ENCODE measurements at regions not wholly inside any gene's neighbourhood (a gene's known extent, or its start where the extent isn't known, plus 50 kb on each side); places are given as distances from the start of the nearest gene placed in this dataset.
"Not testable (repeated sequence)": the region's sequence is repeated elsewhere in the genome, so short reads cannot be mapped to it uniquely, and the experiment has no call there.

GRCh38 chr14:83873669-83874068 lies 1656.3 kb upstream of the FLRT2 start:
- H3K27ac ChIP-seq = no peak overlapping the region
- no peak overlapping the region for H3K4me3 ChIP-seq
- no peak overlapping the region for H3K9ac ChIP-seq (ENCODE audit: insufficient read length)
- no peaks in the 10 kb centered on the region for H3K9me3 ChIP-seq (ENCODE audit: low read depth, low read length)
- no peaks in the 10 kb centered on the region for H3K36me3 ChIP-seq (ENCODE audit: insufficient read depth, low read length)
- TF ChIP-seq EZH2 (IDR thresholded peaks at IDR 0.05) = no peak
- TF ChIP-seq FOXP2 (optimal IDR thresholded peaks at IDR 0.05; ENCODE audit: control extremely low read depth, extremely low read length, insufficient read depth) = no peak
- TF ChIP-seq POLR2AphosphoS5 (IDR thresholded peaks at IDR 0.05; ENCODE audit: borderline replicate concordance, low read depth, low read length) = no peak
- DNase-seq (ENCODE audit: low read depth, low spot score) = no peak

GRCh38 chr14:83874662-83875061 lies 1655.3 kb upstream of the FLRT2 start:
- DNase-seq (ENCODE audit: low read depth, low spot score) = no peak

DNA sequence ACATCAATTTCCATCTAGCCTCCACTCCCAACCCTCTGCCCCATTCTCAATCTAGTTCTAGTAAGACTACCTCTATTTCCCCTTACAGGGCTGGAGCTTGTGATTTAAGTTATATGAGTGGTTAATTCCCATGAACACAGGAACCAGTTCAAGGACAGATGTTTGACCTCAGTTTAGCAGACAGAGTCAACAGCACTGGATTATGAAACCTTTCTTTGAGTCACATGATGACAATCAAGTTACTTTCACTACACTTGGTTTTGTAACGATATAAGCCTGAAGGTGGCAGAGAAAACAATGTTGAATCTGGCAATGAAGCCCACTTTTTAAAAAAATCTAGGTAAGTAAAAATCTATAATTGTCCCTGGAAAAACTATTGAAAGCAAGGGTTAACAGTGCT lies 1646.2 kb upstream of the FLRT2 start:
- H3K36me3 ChIP-seq (ENCODE audit: insufficient read depth, low read length) = no peaks in the 10 kb centered on the region
- H3K9ac ChIP-seq (ENCODE audit: insufficient read length) = no peak overlapping the region
- TF ChIP-seq EZH2 (IDR thresholded peaks at IDR 0.05) (no peak), FOXP2 (optimal IDR thresholded peaks at IDR 0.05; ENCODE audit: control extremely low read depth, extremely low read length, insufficient read depth) (no peak), POLR2AphosphoS5 (IDR thresholded peaks at IDR 0.05; ENCODE audit: borderline replicate concordance, low read depth, low read length) (no peak)
- DNase-seq (ENCODE audit: low read depth, low spot score) = no peak
- no peaks in the 10 kb centered on the region for H3K9me3 ChIP-seq (ENCODE audit: low read depth, low read length)
- H3K4me3 ChIP-seq = no peak overlapping the region
- no peak overlapping the region for H3K27ac ChIP-seq

More at GRCh38 chr14:83874662-83875061, 1655.3 kb upstream of the FLRT2 start:
- TF ChIP-seq EZH2 (IDR thresholded peaks at IDR 0.05) (no peak), FOXP2 (optimal IDR thresholded peaks at IDR 0.05; ENCODE audit: control extremely low read depth, extremely low read length, insufficient read depth) (no peak), POLR2AphosphoS5 (IDR thresholded peaks at IDR 0.05; ENCODE audit: borderline replicate concordance, low read depth, low read length) (no peak)
- H3K27ac ChIP-seq = no peak overlapping the region
- H3K9me3 ChIP-seq (ENCODE audit: low read depth, low read length) = no peaks in the 10 kb centered on the region
- no peaks in the 10 kb centered on the region for H3K36me3 ChIP-seq (ENCODE audit: insufficient read depth, low read length)
- H3K9ac ChIP-seq (ENCODE audit: insufficient read length) = no peak overlapping the region
- H3K4me3 ChIP-seq = no peak overlapping the region

GRCh38 chr14:83885837-83886293 lies 1644.1 kb upstream of the FLRT2 start:
- no peak overlapping the region for H3K9ac ChIP-seq (ENCODE audit: insufficient read length)
- H3K36me3 ChIP-seq (ENCODE audit: insufficient read depth, low read length) = no peaks in the 10 kb centered on the region
- H3K27ac ChIP-seq = no peak overlapping the region
- no peak for DNase-seq (ENCODE audit: low read depth, low spot score)
- H3K4me3 ChIP-seq = no peak overlapping the region
- H3K9me3 ChIP-seq (ENCODE audit: low read depth, low read length) = no peaks in the 10 kb centered on the region
- TF ChIP-seq EZH2 (IDR thresholded peaks at IDR 0.05) (no peak), FOXP2 (optimal IDR thresholded peaks at IDR 0.05; ENCODE audit: control extremely low read depth, extremely low read length, insufficient read depth) (no peak)

- H3K9me3 ChIP-seq (ENCODE audit: low read depth, low read length) = no peaks in the 10 kb centered on the region
- TF ChIP-seq EZH2 (IDR thresholded peaks at IDR 0.05) (no peak), FOXP2 (optimal IDR thresholded peaks at IDR 0.05; ENCODE audit: control extremely low read depth, extremely low read length, insufficient read depth) (no peak), POLR2AphosphoS5 (IDR thresholded peaks at IDR 0.05; ENCODE audit: borderline replicate concordance, low read depth, low read length) (no peak)
- H3K9ac ChIP-seq (ENCODE audit: insufficient read length) = no peak overlapping the region
- no peaks in the 10 kb centered on the region for H3K36me3 ChIP-seq (ENCODE audit: insufficient read depth, low read length)
- no peak overlapping the region; the same call in 1 of the 2 replicates for H3K27ac ChIP-seq
- H3K4me3 ChIP-seq = no peak overlapping the region
- no peak for DNase-seq (ENCODE audit: low read depth, low spot score)
Observed at GRCh38 chr14:83887866-83888265, 1642.1 kb upstream of the FLRT2 start.

DNA sequence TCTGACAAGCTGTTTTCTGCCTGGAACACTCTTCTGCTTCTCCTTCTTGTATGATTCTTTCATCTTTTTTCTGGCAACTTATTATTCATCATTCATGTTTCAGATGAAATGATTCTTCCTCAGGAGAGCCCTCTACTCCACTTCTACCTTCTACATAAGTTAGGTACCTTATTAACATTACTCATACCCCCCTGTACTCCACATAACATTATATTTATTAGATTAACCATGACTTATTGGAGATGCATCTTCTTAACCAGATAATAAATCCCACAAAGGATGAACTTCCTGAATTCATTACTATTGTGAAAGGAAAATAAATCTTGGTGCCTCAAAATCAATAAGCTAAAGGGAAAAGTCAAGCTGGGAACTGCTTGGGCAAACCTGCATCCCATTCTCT lies 1636.5 kb upstream of the FLRT2 start:
- H3K9ac ChIP-seq (ENCODE audit: insufficient read length) = no peak overlapping the region
- TF ChIP-seq POLR2AphosphoS5 (IDR thresholded peaks at IDR 0.05; ENCODE audit: borderline replicate concordance, low read depth, low read length) (no peak), FOXP2 (optimal IDR thresholded peaks at IDR 0.05; ENCODE audit: control extremely low read depth, extremely low read length, insufficient read depth) (no peak), EZH2 (IDR thresholded peaks at IDR 0.05) (no peak)
- H3K4me3 ChIP-seq = no peak overlapping the region
- H3K36me3 ChIP-seq (ENCODE audit: insufficient read depth, low read length) = no peaks in the 10 kb centered on the region
- DNase-seq (ENCODE audit: low read depth, low spot score) = no peak
- H3K27ac ChIP-seq = no peak overlapping the region
- no peaks in the 10 kb centered on the region for H3K9me3 ChIP-seq (ENCODE audit: low read depth, low read length)

GRCh38 chr14:83894568-83894967 lies 1635.4 kb upstream of the FLRT2 start:
- DNase-seq (ENCODE audit: low read depth, low spot score) = no peak
- Histone ChIP-seq H3K9me3 (ENCODE audit: low read depth, low read length) (no peaks in the 10 kb centered on the region), H3K27ac (no peak overlapping the region), H3K4me3 (no peak overlapping the region), H3K36me3 (ENCODE audit: insufficient read depth, low read length) (no peaks in the 10 kb centered on the region), H3K9ac (ENCODE audit: insufficient read length) (no peak overlapping the region)
- TF ChIP-seq EZH2 (IDR thresholded peaks at IDR 0.05) (no peak), POLR2AphosphoS5 (IDR thresholded peaks at IDR 0.05; ENCODE audit: borderline replicate concordance, low read depth, low read length) (no peak), FOXP2 (optimal IDR thresholded peaks at IDR 0.05; ENCODE audit: control extremely low read depth, extremely low read length, insufficient read depth) (no peak)

DNA sequence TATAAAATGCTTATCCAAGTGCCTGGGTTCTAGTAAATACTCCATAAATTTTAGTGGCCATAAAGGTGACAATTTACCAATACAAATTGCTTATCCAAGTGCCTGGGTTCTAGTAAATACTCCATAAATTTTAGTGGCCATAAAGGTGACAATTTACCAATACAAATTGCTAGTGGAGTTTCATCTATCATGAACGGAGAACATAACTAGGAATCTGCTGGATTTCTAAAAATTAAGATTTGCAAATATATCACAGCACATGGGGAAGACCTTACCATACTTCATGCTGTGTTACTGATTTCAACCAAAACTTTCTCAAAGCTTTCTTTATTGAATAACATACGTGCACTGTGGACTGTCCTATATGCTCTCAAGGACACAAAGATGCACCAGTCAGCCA lies 1631.4 kb upstream of the FLRT2 start:
- H3K9me3 ChIP-seq (ENCODE audit: low read depth, low read length); H3K27ac ChIP-seq; DNase-seq (ENCODE audit: low read depth, low spot score); H3K4me3 ChIP-seq; H3K9ac ChIP-seq (ENCODE audit: insufficient read length); H3K36me3 ChIP-seq (ENCODE audit: insufficient read depth, low read length): not testable (repeated sequence)

- TF ChIP-seq EZH2 (IDR thresholded peaks at IDR 0.05) = no peak
- TF ChIP-seq FOXP2 (optimal IDR thresholded peaks at IDR 0.05; ENCODE audit: control extremely low read depth, extremely low read length, insufficient read depth) = no peak
- TF ChIP-seq POLR2AphosphoS5 (IDR thresholded peaks at IDR 0.05; ENCODE audit: borderline replicate concordance, low read depth, low read length) = no peak
- no peak overlapping the region for H3K27ac ChIP-seq
- no peaks in the 10 kb centered on the region for H3K9me3 ChIP-seq (ENCODE audit: low read depth, low read length)
- DNase-seq (ENCODE audit: low read depth, low spot score) = no peak
- H3K4me3 ChIP-seq = no peak overlapping the region
- no peaks in the 10 kb centered on the region for H3K36me3 ChIP-seq (ENCODE audit: insufficient read depth, low read length)
- no peak overlapping the region for H3K9ac ChIP-seq (ENCODE audit: insufficient read length)
Observed at GRCh38 chr14:83899706-83900105, 1630.2 kb upstream of the FLRT2 start.
